PC-9 (cell line): ENCODE measurements at regions not wholly inside any gene's neighbourhood (a gene's known extent, or its start where the extent isn't known, plus 50 kb on each side); places are given as distances from the start of the nearest gene placed in this dataset.

Experiments used
- CTCF ChIP-seq: fragments of 200-600 bp; sonication (generic); conservative IDR thresholded peaks from 2 replicates; pipeline ENCODE4 v1.6.1; 2017; ENCODE audit warnings: mixed run types, antibody characterized with exemption, mild to moderate bottlenecking, moderate library complexity
- EZH2 ChIP-seq: fragments of 200-600 bp; sonication (generic); IDR thresholded peaks from 2 replicates; pipeline ENCODE4 v1.8.0; 2017; ENCODE audit warnings: antibody characterized with exemption, low read depth

GRCh38 chr13:110806636-110807035 is 93.1 kb downstream of the ING1 start:
- TF ChIP-seq CTCF = no peak
- no peak for TF ChIP-seq EZH2
